Choroid plexus epithelial cell (primary cell): ENCODE measurements at regions not wholly inside any gene's neighbourhood (a gene's known extent, or its start where the extent isn't known, plus 50 kb on each side); places are given as distances from the start of the nearest gene placed in this dataset.

Source experiments
- DNase-seq: peaks from one replicate; pipeline ENCODE4 v3.0.0-alpha.2; 2010; ENCODE audit warnings: low read depth
- H3K4me3 ChIP-seq: 2 replicates; pipeline ENCODE4 v1.5.1; 2011; ENCODE audit warnings: low read depth, mild to moderate bottlenecking, control low read depth, low read length, moderate library complexity
- TF ChIP-seq, protein P1 (sequence below): conservative IDR thresholded peaks from 2 replicates; pipeline ENCODE4 v1.5.1; 2011; ENCODE audit warnings: low read depth, mild to moderate bottlenecking, control low read depth, inconsistent platforms, low read length, moderate library complexity

DNA sequence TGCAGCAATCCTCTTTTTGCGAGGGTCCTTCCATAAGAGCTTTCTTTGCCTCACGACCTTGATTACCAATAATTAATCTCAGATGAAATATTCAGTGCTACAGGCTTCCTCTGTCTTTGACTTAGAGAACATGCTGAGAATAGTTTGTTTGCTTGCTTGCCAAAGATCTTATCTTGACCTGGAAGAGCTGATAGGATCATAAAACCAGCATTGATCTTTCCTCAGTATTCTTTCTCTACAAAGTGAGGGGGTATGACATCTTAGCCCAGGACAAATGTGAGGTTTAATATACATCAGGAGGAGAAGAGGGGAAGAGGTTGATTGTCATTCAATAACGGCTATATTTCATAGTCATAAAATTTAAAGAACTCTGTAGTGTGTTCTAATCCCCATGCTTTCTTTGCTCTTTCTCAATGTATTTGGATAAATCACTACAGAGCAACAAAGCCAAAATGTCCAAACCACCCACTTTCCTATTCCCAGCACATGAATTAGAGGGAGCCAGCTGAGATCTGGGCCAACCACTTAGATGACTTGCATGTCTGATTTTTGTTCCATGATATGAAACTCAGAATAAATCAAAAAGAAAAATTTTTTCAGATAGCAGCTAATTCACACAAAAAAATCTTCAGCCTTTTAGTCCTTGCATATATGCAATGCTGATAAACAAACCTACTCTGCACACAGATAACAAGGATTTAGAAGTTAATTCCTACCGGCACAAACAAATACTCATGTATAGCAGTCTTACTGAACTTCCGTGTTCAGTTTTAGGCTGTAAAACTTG is 50.5 kb upstream of the IPO9 start:
- H3K4me3 ChIP-seq, result no peak overlapping the region
- peak; percentile 50 for DNase-seq
- TF ChIP-seq, protein P1, sequence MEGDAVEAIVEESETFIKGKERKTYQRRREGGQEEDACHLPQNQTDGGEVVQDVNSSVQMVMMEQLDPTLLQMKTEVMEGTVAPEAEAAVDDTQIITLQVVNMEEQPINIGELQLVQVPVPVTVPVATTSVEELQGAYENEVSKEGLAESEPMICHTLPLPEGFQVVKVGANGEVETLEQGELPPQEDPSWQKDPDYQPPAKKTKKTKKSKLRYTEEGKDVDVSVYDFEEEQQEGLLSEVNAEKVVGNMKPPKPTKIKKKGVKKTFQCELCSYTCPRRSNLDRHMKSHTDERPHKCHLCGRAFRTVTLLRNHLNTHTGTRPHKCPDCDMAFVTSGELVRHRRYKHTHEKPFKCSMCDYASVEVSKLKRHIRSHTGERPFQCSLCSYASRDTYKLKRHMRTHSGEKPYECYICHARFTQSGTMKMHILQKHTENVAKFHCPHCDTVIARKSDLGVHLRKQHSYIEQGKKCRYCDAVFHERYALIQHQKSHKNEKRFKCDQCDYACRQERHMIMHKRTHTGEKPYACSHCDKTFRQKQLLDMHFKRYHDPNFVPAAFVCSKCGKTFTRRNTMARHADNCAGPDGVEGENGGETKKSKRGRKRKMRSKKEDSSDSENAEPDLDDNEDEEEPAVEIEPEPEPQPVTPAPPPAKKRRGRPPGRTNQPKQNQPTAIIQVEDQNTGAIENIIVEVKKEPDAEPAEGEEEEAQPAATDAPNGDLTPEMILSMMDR, result no peak
